ENCODE measurements at regions not wholly inside any gene's neighbourhood (a gene's known extent, or its start where the extent isn't known, plus 50 kb on each side); places are given as distances from the start of the nearest gene placed in this dataset.

GRCh38 chr16:55941552-55941951 lies 66.4 kb upstream of the CES5A start:
- no peaks in the 10 kb centered on the region for H3K36me3 ChIP-seq (replicated peaks in 1 of 2; ENCODE audit: control insufficient read depth in 2 of 2, insufficient read depth in 2 of 2, low read length in 2 of 2)
- no CpG with 5 or more reads among the region's 2 CpGs for WGBS, 2 donors (ENCODE audit: extremely low coverage in 2 of 2, insufficient read length in 2 of 2, insufficient replicate concordance in 1 of 2)

GRCh38 chr16:55938126-55938525 lies 63.0 kb upstream of the CES5A start:
- Histone ChIP-seq H3K4me1 (ENCODE audit: control insufficient read depth in 2 of 2, insufficient read depth in 1 of 2, low read depth in 1 of 2, low read length in 2 of 2) (no peaks in the 10 kb centered on the region), H2BK15ac (ENCODE audit: low read length) (no peak overlapping the region), H3K23ac (ENCODE audit: low read depth, low read length, poor library complexity) (no peak overlapping the region), H3K4me3 (ENCODE audit: low read length in 2 of 2) (no peak overlapping the region), H3K14ac (ENCODE audit: low read length) (no peak overlapping the region), H3K9ac (ENCODE audit: low read depth, low read length, poor library complexity) (no peak overlapping the region), H4K91ac (ENCODE audit: low read depth, low read length, poor library complexity) (no peak overlapping the region), H2BK12ac (ENCODE audit: low read length) (no peak overlapping the region), H2AFZ (ENCODE audit: low read length) (no peak overlapping the region), H2BK120ac (ENCODE audit: low read depth, low read length) (no peak overlapping the region), H3K27ac (replicated peaks; ENCODE audit: low read length) (no peak overlapping the region), H3K36me3 (replicated peaks in 1 of 2; ENCODE audit: control insufficient read depth in 2 of 2, insufficient read depth in 2 of 2, low read length in 2 of 2) (no peaks in the 10 kb centered on the region), H4K8ac (ENCODE audit: low read depth, low read length) (no peak overlapping the region), H3K9me3 (replicated peaks in 1 of 2; ENCODE audit: control insufficient read depth in 2 of 2, insufficient read depth in 1 of 2, low read depth in 1 of 2, low read length in 2 of 2) (no peaks in the 10 kb centered on the region), H3K27me3 (ENCODE audit: control insufficient read depth in 3 of 3, insufficient read depth in 3 of 3, low read depth in 1 of 3, low read length in 3 of 3) (no peaks in the 10 kb centered on the region), H3K4ac (ENCODE audit: low read length) (no peak overlapping the region), H3K4me2 (ENCODE audit: insufficient read depth, low read length, poor library complexity, severe bottlenecking) (no peak overlapping the region), H2AK5ac (ENCODE audit: low read depth, low read length) (no peak overlapping the region), H3K18ac (ENCODE audit: low read length) (no peak overlapping the region), H2BK5ac (ENCODE audit: low read length) (no peak overlapping the region), H3K79me1 (ENCODE audit: low read depth, low read length) (no peaks in the 10 kb centered on the region)
- WGBS, 2 donors (ENCODE audit: extremely low coverage in 2 of 2, insufficient read length in 2 of 2, insufficient replicate concordance in 1 of 2): no CpG with 5 or more reads among the region's 1 CpG
- DNase-seq (ENCODE audit: low spot score): no peak

More at GRCh38 chr16:55941552-55941951, 66.4 kb upstream of the CES5A start:
- no peak overlapping the region for H4K91ac ChIP-seq (ENCODE audit: low read depth, low read length, poor library complexity)
- no peak overlapping the region for H2AFZ ChIP-seq (ENCODE audit: low read length)
- no peak overlapping the region for H3K4me2 ChIP-seq (ENCODE audit: insufficient read depth, low read length, poor library complexity, severe bottlenecking)
- no peak overlapping the region for H2AK5ac ChIP-seq (ENCODE audit: low read depth, low read length)
- no peak overlapping the region for H3K18ac ChIP-seq (ENCODE audit: low read length)
- no peak overlapping the region for H3K27ac ChIP-seq (replicated peaks; ENCODE audit: low read length)
- H2BK120ac ChIP-seq (ENCODE audit: low read depth, low read length): no peak overlapping the region
- no peak overlapping the region for H2BK12ac ChIP-seq (ENCODE audit: low read length)
- H3K4me1 ChIP-seq (ENCODE audit: control insufficient read depth in 2 of 2, insufficient read depth in 1 of 2, low read depth in 1 of 2, low read length in 2 of 2): no peaks in the 10 kb centered on the region
- H2BK15ac ChIP-seq (ENCODE audit: low read length): no peak overlapping the region
- no peak overlapping the region for H3K4me3 ChIP-seq (ENCODE audit: low read length in 2 of 2)
- H3K9me3 ChIP-seq (replicated peaks in 1 of 2; ENCODE audit: control insufficient read depth in 2 of 2, insufficient read depth in 1 of 2, low read depth in 1 of 2, low read length in 2 of 2): no peaks in the 10 kb centered on the region
- no peak for DNase-seq (ENCODE audit: low spot score)
- H3K14ac ChIP-seq (ENCODE audit: low read length): no peak overlapping the region
- no peaks in the 10 kb centered on the region for H3K79me1 ChIP-seq (ENCODE audit: low read depth, low read length)
- H3K27me3 ChIP-seq (ENCODE audit: control insufficient read depth in 3 of 3, insufficient read depth in 3 of 3, low read depth in 1 of 3, low read length in 3 of 3): no peaks in the 10 kb centered on the region
- no peak overlapping the region for H3K23ac ChIP-seq (ENCODE audit: low read depth, low read length, poor library complexity)
- H3K4ac ChIP-seq (ENCODE audit: low read length): no peak overlapping the region
- H2BK5ac ChIP-seq (ENCODE audit: low read length): no peak overlapping the region
- H3K9ac ChIP-seq (ENCODE audit: low read depth, low read length, poor library complexity): no peak overlapping the region
- H4K8ac ChIP-seq (ENCODE audit: low read depth, low read length): no peak overlapping the region

GRCh38 chr16:55933038-55933437 lies 57.9 kb upstream of the CES5A start:
- Histone ChIP-seq H3K4me3 (ENCODE audit: low read length in 2 of 2) (no peak overlapping the region), H4K91ac (ENCODE audit: low read depth, low read length, poor library complexity) (no peak overlapping the region), H3K36me3 (replicated peaks in 1 of 2; ENCODE audit: control insufficient read depth in 2 of 2, insufficient read depth in 2 of 2, low read length in 2 of 2) (no peaks in the 10 kb centered on the region), H2BK15ac (ENCODE audit: low read length) (no peak overlapping the region), H2AFZ (ENCODE audit: low read length) (no peak overlapping the region), H3K18ac (ENCODE audit: low read length) (no peak overlapping the region), H3K27me3 (ENCODE audit: control insufficient read depth in 3 of 3, insufficient read depth in 3 of 3, low read depth in 1 of 3, low read length in 3 of 3) (no peaks in the 10 kb centered on the region), H2BK120ac (ENCODE audit: low read depth, low read length) (no peak overlapping the region), H3K4me1 (ENCODE audit: control insufficient read depth in 2 of 2, insufficient read depth in 1 of 2, low read depth in 1 of 2, low read length in 2 of 2) (no peaks in the 10 kb centered on the region), H3K4ac (ENCODE audit: low read length) (no peak overlapping the region), H2BK5ac (ENCODE audit: low read length) (no peak overlapping the region), H3K9ac (ENCODE audit: low read depth, low read length, poor library complexity) (no peak overlapping the region), H3K4me2 (ENCODE audit: insufficient read depth, low read length, poor library complexity, severe bottlenecking) (no peak overlapping the region), H3K9me3 (replicated peaks in 1 of 2; ENCODE audit: control insufficient read depth in 2 of 2, insufficient read depth in 1 of 2, low read depth in 1 of 2, low read length in 2 of 2) (no peaks in the 10 kb centered on the region), H3K14ac (ENCODE audit: low read length) (no peak overlapping the region), H3K79me1 (ENCODE audit: low read depth, low read length) (no peaks in the 10 kb centered on the region), H2BK12ac (ENCODE audit: low read length) (no peak overlapping the region), H3K23ac (ENCODE audit: low read depth, low read length, poor library complexity) (no peak overlapping the region), H2AK5ac (ENCODE audit: low read depth, low read length) (no peak overlapping the region), H3K27ac (replicated peaks; ENCODE audit: low read length) (no peak overlapping the region), H4K8ac (ENCODE audit: low read depth, low read length) (no peak overlapping the region)
- DNase-seq (ENCODE audit: low spot score): no peak
- no CpG with 5 or more reads among the region's 3 CpGs for WGBS, 2 donors (ENCODE audit: extremely low coverage in 2 of 2, insufficient read length in 2 of 2, insufficient replicate concordance in 1 of 2)

GRCh38 chr16:55930036-55930435 lies 54.9 kb upstream of the CES5A start:
- no peaks in the 10 kb centered on the region for H3K9me3 ChIP-seq (replicated peaks in 1 of 2; ENCODE audit: control insufficient read depth in 2 of 2, insufficient read depth in 1 of 2, low read depth in 1 of 2, low read length in 2 of 2)
- no peak overlapping the region for H2BK5ac ChIP-seq (ENCODE audit: low read length)
- H2AFZ ChIP-seq (ENCODE audit: low read length): no peak overlapping the region
- no peaks in the 10 kb centered on the region for H3K79me1 ChIP-seq (ENCODE audit: low read depth, low read length)
- no peak overlapping the region for H3K14ac ChIP-seq (ENCODE audit: low read length)
- H4K91ac ChIP-seq (ENCODE audit: low read depth, low read length, poor library complexity): no peak overlapping the region
- H4K8ac ChIP-seq (ENCODE audit: low read depth, low read length): no peak overlapping the region
- no peak overlapping the region for H3K18ac ChIP-seq (ENCODE audit: low read length)
- no peak overlapping the region for H2BK120ac ChIP-seq (ENCODE audit: low read depth, low read length)
- no peak overlapping the region for H3K4me3 ChIP-seq (ENCODE audit: low read length in 2 of 2)
- no peaks in the 10 kb centered on the region for H3K4me1 ChIP-seq (ENCODE audit: control insufficient read depth in 2 of 2, insufficient read depth in 1 of 2, low read depth in 1 of 2, low read length in 2 of 2)
- H3K27ac ChIP-seq (replicated peaks; ENCODE audit: low read length): no peak overlapping the region
- H2BK12ac ChIP-seq (ENCODE audit: low read length): no peak overlapping the region
- no peaks in the 10 kb centered on the region for H3K27me3 ChIP-seq (ENCODE audit: control insufficient read depth in 3 of 3, insufficient read depth in 3 of 3, low read depth in 1 of 3, low read length in 3 of 3)
- H3K36me3 ChIP-seq (replicated peaks in 1 of 2; ENCODE audit: control insufficient read depth in 2 of 2, insufficient read depth in 2 of 2, low read length in 2 of 2): no peaks in the 10 kb centered on the region
- DNase-seq (ENCODE audit: low spot score): no peak
- no peak overlapping the region for H2AK5ac ChIP-seq (ENCODE audit: low read depth, low read length)
- H3K23ac ChIP-seq (ENCODE audit: low read depth, low read length, poor library complexity): no peak overlapping the region
- no peak overlapping the region for H3K4me2 ChIP-seq (ENCODE audit: insufficient read depth, low read length, poor library complexity, severe bottlenecking)
- H2BK15ac ChIP-seq (ENCODE audit: low read length): no peak overlapping the region
- WGBS, 2 donors (ENCODE audit: extremely low coverage in 2 of 2, insufficient read length in 2 of 2, insufficient replicate concordance in 1 of 2): no CpG with 5 or more reads among the region's 2 CpGs
- H3K9ac ChIP-seq (ENCODE audit: low read depth, low read length, poor library complexity): no peak overlapping the region
- no peak overlapping the region for H3K4ac ChIP-seq (ENCODE audit: low read length)

All from neuronal stem cell (in vitro differentiated cells).